GM12878 (cell line): ENCODE measurements at regions not wholly inside any gene's neighbourhood (a gene's known extent, or its start where the extent isn't known, plus 50 kb on each side); places are given as distances from the start of the nearest gene placed in this dataset.

ENCODE experiments used
- DPF2 ChIP-seq: fragments of 450-650 bp; IDR thresholded peaks from 2 replicates; pipeline ENCODE4 v1.6.1; 2017; ENCODE audit warnings: mild to moderate bottlenecking
- EP300 ChIP-seq, 2 experiments: fragments of 150-350 bp in 1 of 2; IDR thresholded peaks; 2 replicates each; pipeline ENCODE4 v1.6.1; 2011 to 2012; ENCODE audit warnings: low read depth in 2 of 2, low read length in 2 of 2, borderline replicate concordance in 1 of 2, improper control_type of control experiment in 1 of 2, inconsistent platforms in 1 of 2; ENCODE audit not compliant: control insufficient read depth in 1 of 2
- IKZF2 ChIP-seq, 2 experiments: fragments of 450-650 bp; IDR thresholded peaks; 2 replicates each; pipeline ENCODE4 v1.6.1; 2017; ENCODE audit warnings: mild to moderate bottlenecking in 2 of 2, moderate library complexity in 2 of 2
- NFIC ChIP-seq: IDR thresholded peaks from 2 replicates; pipeline ENCODE4 v1.6.1; 2012; ENCODE audit warnings: low read depth, mild to moderate bottlenecking, inconsistent platforms, low read length, moderate library complexity
- SIX5 ChIP-seq: IDR thresholded peaks from 2 replicates; pipeline ENCODE4 v1.6.1; 2011; ENCODE audit warnings: mild to moderate bottlenecking, low read depth, low read length, moderate library complexity; ENCODE audit not compliant: severe bottlenecking
- TAF1 ChIP-seq: IDR thresholded peaks from 2 replicates; pipeline ENCODE4 v1.6.1; 2011; ENCODE audit warnings: mild to moderate bottlenecking, low read depth, low read length, borderline replicate concordance
- TF ChIP-seq, protein P1 (sequence below): fragments of 450-650 bp; IDR thresholded peaks from 2 replicates; pipeline ENCODE4 v1.6.1; 2016; ENCODE audit warnings: mild to moderate bottlenecking, moderate library complexity, borderline replicate concordance

GRCh38 chr3:72440491-72440890, 407.8 kb downstream of the SHQ1 start (continued):
- 0 out of 2 replicates have a peak, but pooled peaks have one; percentile 27 for TF ChIP-seq DPF2
- 0 out of 4 replicates have a peak, but pooled peaks of 1 of the 2 experiments have one; percentile 41 for TF ChIP-seq EP300 (IDR thresholded peaks at IDR 0.05; ENCODE audit: borderline replicate concordance in 1 of 2, control insufficient read depth in 1 of 2, low read depth in 2 of 2, low read length in 2 of 2)
- no peak for TF ChIP-seq SIX5
- TF ChIP-seq NFIC = 0 out of 2 replicates have a peak, but pooled peaks have one; percentile 44
- TF ChIP-seq TAF1 = no peak
- TF ChIP-seq, protein P1, sequence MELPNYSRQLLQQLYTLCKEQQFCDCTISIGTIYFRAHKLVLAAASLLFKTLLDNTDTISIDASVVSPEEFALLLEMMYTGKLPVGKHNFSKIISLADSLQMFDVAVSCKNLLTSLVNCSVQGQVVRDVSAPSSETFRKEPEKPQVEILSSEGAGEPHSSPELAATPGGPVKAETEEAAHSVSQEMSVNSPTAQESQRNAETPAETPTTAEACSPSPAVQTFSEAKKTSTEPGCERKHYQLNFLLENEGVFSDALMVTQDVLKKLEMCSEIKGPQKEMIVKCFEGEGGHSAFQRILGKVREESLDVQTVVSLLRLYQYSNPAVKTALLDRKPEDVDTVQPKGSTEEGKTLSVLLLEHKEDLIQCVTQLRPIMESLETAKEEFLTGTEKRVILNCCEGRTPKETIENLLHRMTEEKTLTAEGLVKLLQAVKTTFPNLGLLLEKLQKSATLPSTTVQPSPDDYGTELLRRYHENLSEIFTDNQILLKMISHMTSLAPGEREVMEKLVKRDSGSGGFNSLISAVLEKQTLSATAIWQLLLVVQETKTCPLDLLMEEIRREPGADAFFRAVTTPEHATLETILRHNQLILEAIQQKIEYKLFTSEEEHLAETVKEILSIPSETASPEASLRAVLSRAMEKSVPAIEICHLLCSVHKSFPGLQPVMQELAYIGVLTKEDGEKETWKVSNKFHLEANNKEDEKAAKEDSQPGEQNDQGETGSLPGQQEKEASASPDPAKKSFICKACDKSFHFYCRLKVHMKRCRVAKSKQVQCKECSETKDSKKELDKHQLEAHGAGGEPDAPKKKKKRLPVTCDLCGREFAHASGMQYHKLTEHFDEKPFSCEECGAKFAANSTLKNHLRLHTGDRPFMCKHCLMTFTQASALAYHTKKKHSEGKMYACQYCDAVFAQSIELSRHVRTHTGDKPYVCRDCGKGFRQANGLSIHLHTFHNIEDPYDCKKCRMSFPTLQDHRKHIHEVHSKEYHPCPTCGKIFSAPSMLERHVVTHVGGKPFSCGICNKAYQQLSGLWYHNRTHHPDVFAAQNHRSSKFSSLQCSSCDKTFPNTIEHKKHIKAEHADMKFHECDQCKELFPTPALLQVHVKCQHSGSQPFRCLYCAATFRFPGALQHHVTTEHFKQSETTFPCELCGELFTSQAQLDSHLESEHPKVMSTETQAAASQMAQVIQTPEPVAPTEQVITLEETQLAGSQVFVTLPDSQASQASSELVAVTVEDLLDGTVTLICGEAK = peak; percentile 85
- TF ChIP-seq IKZF2 (IDR thresholded peaks at IDR 0.05) = peak in 1 of 2 experiments; percentile 32; a peak in 2 of 4 replicates
